Activated naive CD8-positive, alpha-beta T cell treated with anti-CD3 and anti-CD28 coated beads, Interleukin-2, amount 50 U/mL, for 24 hours (primary cell): ENCODE measurements at regions not wholly inside any gene's neighbourhood (a gene's known extent, or its start where the extent isn't known, plus 50 kb on each side); places are given as distances from the start of the nearest gene placed in this dataset.
"Not testable (repeated sequence)": the region's sequence is repeated elsewhere in the genome, so short reads cannot be mapped to it uniquely, and the experiment has no call there.

Experiments
- ATAC-seq: fragments of 150-1000 bp; cut with Tn5 transposase; one replicate; pipeline ENCODE4 v1.10.0; 2021
- DNase-seq: peaks from one replicate; pipeline ENCODE4 v3.0.0; 2021
- H3K27ac Mint-ChIP-seq: one replicate; pipeline ENCODE4 v1.8.0; 2021; ENCODE audit warnings: mild to moderate bottlenecking, mixed read lengths
- H3K27me3 Mint-ChIP-seq: one replicate; pipeline ENCODE4 v1.8.0; 2021; ENCODE audit warnings: mixed read lengths
- H3K36me3 Mint-ChIP-seq: one replicate; pipeline ENCODE4 v1.8.0; 2021; ENCODE audit warnings: low read depth, mixed read lengths
- H3K4me1 Mint-ChIP-seq: one replicate; pipeline ENCODE4 v1.8.0; 2021; ENCODE audit warnings: mixed read lengths
- H3K4me3 Mint-ChIP-seq: one replicate; pipeline ENCODE4 v1.8.0; 2021; ENCODE audit warnings: mild to moderate bottlenecking, moderate library complexity, mixed read lengths
- H3K9me3 Mint-ChIP-seq: one replicate; pipeline ENCODE4 v1.8.0; 2021; ENCODE audit warnings: mixed read lengths

DNA sequence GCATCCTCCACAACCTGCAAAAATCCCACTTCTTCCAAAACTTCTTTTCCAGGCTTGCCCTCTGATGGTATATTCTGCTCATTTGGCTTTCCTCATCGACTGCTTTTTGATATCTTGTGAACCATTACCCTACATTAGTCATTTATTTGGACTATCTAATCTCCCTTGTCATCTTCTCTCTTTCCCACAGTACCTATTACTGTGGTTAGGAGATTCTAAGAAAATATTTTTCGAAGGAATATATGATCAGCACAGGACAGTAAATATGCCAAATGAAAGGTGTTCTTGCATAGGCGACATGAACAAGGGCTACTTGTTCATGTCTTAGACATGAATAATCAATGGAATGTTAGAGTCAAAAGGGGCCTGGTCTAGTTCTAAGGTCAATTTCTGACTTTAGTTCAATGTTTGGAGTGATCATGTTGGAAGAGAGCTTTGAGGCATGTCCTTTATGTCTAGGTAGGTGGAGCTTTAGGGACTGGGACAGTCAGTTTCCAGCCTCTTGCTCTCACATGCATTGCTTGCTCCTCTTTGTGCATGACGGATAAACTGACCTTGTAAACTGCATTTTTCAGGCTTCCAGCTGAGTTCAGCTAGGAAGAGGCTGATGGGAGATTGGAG lies 243.4 kb upstream of the RPS23 start:
- Mint-ChIP-seq H3K9me3 (no peaks in the 10 kb centered on the region), H3K4me1 (peaks cover 4% of the 10 kb centered on the region), H3K27me3 (peaks cover 1% of the 10 kb centered on the region), H3K4me3 (no peak overlapping the region), H3K27ac (no peak overlapping the region), H3K36me3 (no peaks in the 10 kb centered on the region)
- DNase-seq = no peak
- ATAC-seq = no peak

DNA sequence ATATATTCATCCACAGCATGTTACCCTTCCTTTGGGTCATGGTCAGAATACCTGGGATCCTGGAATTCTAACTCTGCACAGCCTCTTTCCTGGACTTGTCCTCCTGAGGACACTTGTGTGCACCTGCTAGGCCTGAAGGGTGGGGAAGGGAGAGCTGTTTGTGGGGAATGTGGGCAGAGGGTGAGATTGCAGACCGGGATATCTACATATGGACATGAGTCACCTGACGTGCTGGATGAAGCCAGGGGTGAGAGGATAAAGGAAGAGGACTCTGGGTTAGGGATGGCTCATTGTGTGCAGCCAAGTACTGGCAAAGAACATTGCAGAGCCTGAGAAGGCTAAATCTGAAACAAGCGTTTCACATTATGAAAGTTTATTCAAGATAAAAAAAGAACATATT lies 241.4 kb upstream of the RPS23 start:
- ATAC-seq = no peak
- Mint-ChIP-seq H3K36me3 (no peaks in the 10 kb centered on the region), H3K4me3 (no peak overlapping the region), H3K4me1 (no peaks in the 10 kb centered on the region), H3K27me3 (peaks cover 1% of the 10 kb centered on the region), H3K27ac (no peak overlapping the region), H3K9me3 (no peaks in the 10 kb centered on the region)
- DNase-seq = no peak

GRCh38 chr5:82517544-82518075 lies 239.5 kb upstream of the RPS23 start:
- H3K4me1 Mint-ChIP-seq = no peaks in the 10 kb centered on the region
- H3K27me3 Mint-ChIP-seq = peaks cover 1% of the 10 kb centered on the region
- H3K27ac Mint-ChIP-seq = no peak overlapping the region
- H3K36me3 Mint-ChIP-seq = no peaks in the 10 kb centered on the region
- H3K4me3 Mint-ChIP-seq = no peak overlapping the region
- no peak for DNase-seq
- ATAC-seq = no peak
- no peaks in the 10 kb centered on the region for H3K9me3 Mint-ChIP-seq

- no peaks in the 10 kb centered on the region for H3K4me1 Mint-ChIP-seq
- H3K27me3 Mint-ChIP-seq = no peaks in the 10 kb centered on the region
- no peaks in the 10 kb centered on the region for H3K36me3 Mint-ChIP-seq
- DNase-seq (no peak), ATAC-seq (no peak)
- H3K9me3 Mint-ChIP-seq = no peaks in the 10 kb centered on the region
- no peak overlapping the region for H3K4me3 Mint-ChIP-seq
- no peak overlapping the region for H3K27ac Mint-ChIP-seq
These were observed 235.6 kb upstream of the RPS23 start for GRCh38 chr5:82513738-82514137.

DNA sequence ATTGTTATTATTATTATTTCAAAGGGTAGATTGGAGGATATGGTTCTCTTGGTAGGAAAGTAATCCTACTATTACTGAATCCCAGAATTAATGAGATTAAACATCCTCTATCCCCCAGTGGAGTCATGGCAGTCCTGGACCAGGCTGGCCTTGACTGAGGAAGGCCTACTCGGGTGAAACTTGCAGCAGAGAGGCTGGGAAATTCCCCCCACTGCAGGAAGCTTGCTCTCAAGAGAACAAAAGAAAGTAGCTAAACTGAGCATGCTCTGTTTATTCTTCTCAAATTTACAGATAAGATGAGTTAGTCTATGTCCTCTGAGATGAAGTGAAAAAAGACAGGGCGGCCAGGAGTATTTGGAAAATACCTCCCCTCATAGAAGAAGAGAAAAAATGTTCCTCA lies 233.9 kb upstream of the RPS23 start:
- H3K27ac Mint-ChIP-seq = no peak overlapping the region
- no peaks in the 10 kb centered on the region for H3K4me1 Mint-ChIP-seq
- H3K27me3 Mint-ChIP-seq = no peaks in the 10 kb centered on the region
- ATAC-seq = no peak
- peak; percentile 5 for DNase-seq
- H3K36me3 Mint-ChIP-seq = no peaks in the 10 kb centered on the region
- H3K4me3 Mint-ChIP-seq = no peak overlapping the region
- H3K9me3 Mint-ChIP-seq = peaks cover 6% of the 10 kb centered on the region

- Mint-ChIP-seq H3K27me3 (no peaks in the 10 kb centered on the region), H3K36me3 (no peaks in the 10 kb centered on the region), H3K27ac (no peak overlapping the region), H3K9me3 (peaks cover 10% of the 10 kb centered on the region), H3K4me1 (no peaks in the 10 kb centered on the region), H3K4me3 (no peak overlapping the region)
- no peak for DNase-seq
- no peak for ATAC-seq
These were observed 233.0 kb upstream of the RPS23 start for GRCh38 chr5:82511134-82511533.

DNA sequence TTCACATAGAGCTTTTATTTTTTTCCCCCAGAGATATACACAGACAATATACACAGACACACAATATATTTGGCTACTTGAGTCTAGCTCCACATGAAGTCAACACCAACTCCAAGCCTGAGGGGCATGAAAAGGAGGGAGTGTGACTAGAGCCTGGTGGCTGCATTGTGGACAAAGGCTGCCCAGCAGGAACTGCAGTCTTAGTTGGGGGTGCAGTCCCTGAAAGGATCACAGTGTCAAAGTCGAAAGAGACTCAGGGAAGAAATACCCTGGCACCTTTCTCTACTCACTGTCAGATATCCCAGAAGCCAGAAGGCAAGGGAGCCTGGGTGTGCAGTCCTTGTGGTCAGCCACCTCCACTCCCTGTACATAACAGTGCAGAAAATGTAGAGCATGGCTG lies 231.6 kb upstream of the RPS23 start:
- DNase-seq = no peak
- Mint-ChIP-seq H3K9me3 (peaks cover 10% of the 10 kb centered on the region), H3K4me1 (no peaks in the 10 kb centered on the region), H3K27me3 (no peaks in the 10 kb centered on the region), H3K36me3 (no peaks in the 10 kb centered on the region), H3K27ac (no peak overlapping the region), H3K4me3 (no peak overlapping the region)
- ATAC-seq = no peak

GRCh38 chr5:82506390-82506789 lies 228.2 kb upstream of the RPS23 start:
- DNase-seq, H3K27me3 Mint-ChIP-seq, H3K27ac Mint-ChIP-seq, H3K4me3 Mint-ChIP-seq, H3K4me1 Mint-ChIP-seq, ATAC-seq, H3K36me3 Mint-ChIP-seq: not testable (repeated sequence)
- H3K9me3 Mint-ChIP-seq = peaks cover 10% of the 10 kb centered on the region

DNA sequence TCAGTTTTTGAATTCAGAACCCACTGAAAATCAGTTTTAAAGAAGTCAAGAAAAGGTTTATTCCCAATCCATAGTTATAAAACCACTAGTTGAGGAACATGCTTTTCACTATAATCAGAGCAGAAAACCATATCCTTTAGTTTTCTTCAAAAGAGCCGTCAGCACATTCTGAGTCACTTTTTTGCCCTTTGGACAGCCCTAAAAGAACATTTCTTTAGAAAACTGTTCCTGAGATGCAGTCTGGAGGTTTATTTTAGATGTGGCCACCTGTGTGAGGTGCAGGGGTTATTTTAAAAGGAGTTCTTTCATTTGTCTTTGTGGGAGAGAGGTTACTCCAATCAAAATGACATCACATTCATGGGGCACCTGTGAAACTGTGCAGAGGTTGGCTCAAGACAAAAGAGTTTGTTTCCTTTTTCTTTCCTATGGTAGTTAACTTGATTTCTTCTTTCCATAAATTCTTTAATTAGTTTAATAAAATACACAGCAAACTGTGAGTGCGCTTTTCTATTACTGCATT lies 221.6 kb upstream of the RPS23 start:
- ATAC-seq (no peak), DNase-seq (no peak)
- Mint-ChIP-seq H3K4me1 (no peaks in the 10 kb centered on the region), H3K27me3 (peaks cover 6% of the 10 kb centered on the region), H3K4me3 (no peak overlapping the region), H3K36me3 (no peaks in the 10 kb centered on the region), H3K9me3 (peaks cover 5% of the 10 kb centered on the region), H3K27ac (no peak overlapping the region)

DNA sequence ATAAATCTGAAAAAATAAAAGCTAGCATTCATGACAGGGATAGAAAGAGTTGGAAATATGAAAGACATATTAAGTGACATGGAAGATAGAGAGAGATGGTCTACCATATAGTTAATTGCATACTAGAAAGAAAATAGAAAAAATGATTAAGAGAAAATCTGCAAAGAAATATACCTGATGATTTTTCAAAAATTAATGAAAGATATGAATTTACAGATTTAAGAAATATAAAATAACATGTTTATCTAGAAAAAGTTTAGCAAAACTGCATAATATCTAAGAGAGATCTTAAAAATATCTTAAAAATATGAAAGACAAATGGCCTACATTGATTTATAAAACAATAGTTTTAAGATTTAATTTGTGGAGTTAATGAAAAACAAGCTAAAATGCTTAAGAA lies 219.1 kb upstream of the RPS23 start:
- Mint-ChIP-seq H3K27me3 (peaks cover 6% of the 10 kb centered on the region), H3K4me1 (no peaks in the 10 kb centered on the region), H3K9me3 (peaks cover 5% of the 10 kb centered on the region), H3K4me3 (no peak overlapping the region), H3K27ac (no peak overlapping the region), H3K36me3 (no peaks in the 10 kb centered on the region)
- ATAC-seq (no peak), DNase-seq (no peak)

GRCh38 chr5:82494942-82495341 lies 216.8 kb upstream of the RPS23 start:
- no peak overlapping the region for H3K27ac Mint-ChIP-seq
- DNase-seq = no peak
- ATAC-seq = no peak
- H3K4me1 Mint-ChIP-seq = no peaks in the 10 kb centered on the region
- no peak overlapping the region for H3K4me3 Mint-ChIP-seq
- no peaks in the 10 kb centered on the region for H3K9me3 Mint-ChIP-seq
- H3K27me3 Mint-ChIP-seq = peaks cover 1% of the 10 kb centered on the region
- H3K36me3 Mint-ChIP-seq = no peaks in the 10 kb centered on the region

DNA sequence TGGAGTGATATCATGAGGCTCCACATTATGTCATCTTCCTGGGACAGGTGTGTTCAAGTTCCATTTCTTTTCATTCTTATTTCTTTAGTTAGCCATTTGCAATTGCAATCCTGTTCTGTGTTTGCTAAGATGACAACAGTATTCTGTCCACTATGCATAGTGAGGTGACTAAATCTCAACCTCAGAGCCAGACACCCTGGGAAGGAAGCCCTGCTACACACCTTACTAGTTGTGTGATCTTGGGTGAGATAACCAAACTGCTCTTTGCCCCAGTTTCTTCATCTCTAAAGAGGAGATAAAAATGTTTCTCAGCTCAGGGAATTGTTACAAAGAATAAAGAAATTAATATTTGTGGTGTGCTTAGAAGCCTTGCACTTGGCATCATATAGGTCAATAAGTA lies 215.1 kb upstream of the RPS23 start:
- Mint-ChIP-seq H3K4me3 (no peak overlapping the region), H3K9me3 (no peaks in the 10 kb centered on the region), H3K36me3 (no peaks in the 10 kb centered on the region), H3K4me1 (no peaks in the 10 kb centered on the region), H3K27ac (no peak overlapping the region), H3K27me3 (no peaks in the 10 kb centered on the region)
- ATAC-seq (no peak), DNase-seq (no peak)

DNA sequence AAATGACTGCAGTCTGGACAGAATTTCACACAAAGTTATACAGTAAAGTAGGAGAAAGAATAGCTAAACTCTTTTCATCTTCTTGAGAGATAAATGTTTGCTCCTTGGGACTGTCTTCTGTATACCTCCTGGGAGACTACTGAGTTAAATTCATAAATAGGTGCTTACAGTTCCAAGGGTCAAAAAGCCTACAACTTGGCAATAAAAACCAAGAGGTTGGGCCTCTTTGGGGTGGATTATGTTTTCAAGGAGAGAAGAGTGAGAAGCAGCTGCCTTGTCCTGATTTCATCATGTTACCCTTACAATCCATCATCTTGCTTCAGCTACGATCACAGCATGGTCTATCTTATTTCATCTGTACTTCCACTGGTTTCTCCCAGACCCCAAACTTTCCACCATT lies 213.2 kb upstream of the RPS23 start:
- H3K36me3 Mint-ChIP-seq = no peaks in the 10 kb centered on the region
- H3K4me1 Mint-ChIP-seq = no peaks in the 10 kb centered on the region
- no peak overlapping the region for H3K27ac Mint-ChIP-seq
- H3K27me3 Mint-ChIP-seq = no peaks in the 10 kb centered on the region
- DNase-seq = no peak
- no peak for ATAC-seq
- no peaks in the 10 kb centered on the region for H3K9me3 Mint-ChIP-seq
- H3K4me3 Mint-ChIP-seq = no peak overlapping the region

GRCh38 chr5:82489683-82490082 lies 211.5 kb upstream of the RPS23 start:
- H3K27me3 Mint-ChIP-seq = no peaks in the 10 kb centered on the region
- H3K4me3 Mint-ChIP-seq = no peak overlapping the region
- no peaks in the 10 kb centered on the region for H3K4me1 Mint-ChIP-seq
- H3K36me3 Mint-ChIP-seq = no peaks in the 10 kb centered on the region
- no peak for DNase-seq
- H3K27ac Mint-ChIP-seq = no peak overlapping the region
- no peaks in the 10 kb centered on the region for H3K9me3 Mint-ChIP-seq
- ATAC-seq = no peak

- no peak overlapping the region for H3K4me3 Mint-ChIP-seq
- H3K36me3 Mint-ChIP-seq = no peaks in the 10 kb centered on the region
- no peaks in the 10 kb centered on the region for H3K9me3 Mint-ChIP-seq
- ATAC-seq (no peak), DNase-seq (no peak)
- no peaks in the 10 kb centered on the region for H3K4me1 Mint-ChIP-seq
- H3K27me3 Mint-ChIP-seq = no peaks in the 10 kb centered on the region
- H3K27ac Mint-ChIP-seq = no peak overlapping the region
These were observed 209.0 kb upstream of the RPS23 start for GRCh38 chr5:82487131-82487530.

DNA sequence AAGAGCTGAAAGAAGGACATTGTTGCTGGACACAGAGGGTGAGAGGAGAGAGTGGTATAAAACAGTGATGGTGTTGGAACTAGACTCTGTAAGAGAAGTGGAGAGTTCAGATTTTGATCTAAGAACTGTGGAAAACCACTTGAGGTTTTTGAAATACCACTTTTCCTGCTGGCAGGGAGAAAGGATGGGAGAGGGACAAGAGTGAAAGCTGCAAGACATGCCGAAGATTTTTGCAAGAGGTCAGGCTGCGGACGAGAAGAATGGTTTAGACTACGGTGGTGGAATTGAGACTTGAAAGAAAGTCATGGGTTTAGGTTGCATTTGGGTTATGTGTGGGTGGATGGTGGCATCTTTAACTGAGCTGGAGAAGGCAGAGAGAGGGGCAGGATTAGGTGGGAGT lies 202.2 kb upstream of the RPS23 start:
- Mint-ChIP-seq H3K27ac (no peak overlapping the region), H3K9me3 (no peaks in the 10 kb centered on the region), H3K4me1 (no peaks in the 10 kb centered on the region), H3K36me3 (no peaks in the 10 kb centered on the region), H3K27me3 (no peaks in the 10 kb centered on the region), H3K4me3 (no peak overlapping the region)
- no peak for ATAC-seq
- no peak for DNase-seq
